ENCODE measurements at regions not wholly inside any gene's neighbourhood (a gene's known extent, or its start where the extent isn't known, plus 50 kb on each side); places are given as distances from the start of the nearest gene placed in this dataset.

GRCh38 chr2:14520385-14520945 is 112.1 kb upstream of the LRATD1 start:
- no peak for DNase-seq (ENCODE audit: low read depth)
- H3K4me3 ChIP-seq (ENCODE audit: control insufficient read depth, low read depth, low read length) = no peak overlapping the region
- no peak for TF ChIP-seq CTCF (conservative IDR thresholded peaks at IDR 0.05; ENCODE audit: control insufficient read depth, insufficient read depth, low read depth, low read length)

DNA sequence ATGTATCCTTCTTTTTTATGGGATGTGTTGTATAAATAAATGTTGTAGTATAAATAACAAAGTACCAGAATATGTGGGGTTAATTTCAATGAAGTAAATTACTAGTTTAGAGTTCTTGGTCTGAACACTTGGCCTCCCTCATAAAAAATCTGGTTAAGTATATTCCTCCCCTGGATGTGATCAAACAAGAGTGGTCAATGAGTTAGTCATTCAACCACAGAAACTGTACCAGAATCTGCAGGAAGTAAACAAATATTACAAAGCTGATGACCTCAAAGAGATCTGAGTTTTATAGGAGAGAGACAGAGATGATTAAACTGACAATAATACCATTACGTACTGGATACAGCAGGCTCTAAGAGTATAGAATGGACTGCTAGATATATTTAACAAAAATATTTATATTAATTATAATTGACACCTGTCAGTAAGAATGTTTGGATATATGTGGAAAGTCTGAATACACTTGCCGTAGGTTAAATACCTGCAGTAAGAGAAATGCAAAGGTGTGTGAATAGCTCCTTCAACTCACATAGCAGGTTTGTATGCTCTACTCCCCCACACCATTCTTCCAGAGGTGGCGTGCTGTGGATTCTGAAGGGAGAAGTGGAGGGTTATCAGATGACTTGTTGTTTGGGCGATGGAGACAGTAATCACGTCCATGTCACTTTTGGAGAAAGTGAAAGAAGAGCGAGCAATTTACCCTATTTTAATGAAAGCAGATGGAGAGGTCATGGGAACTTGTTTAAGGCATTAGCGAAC is 108.3 kb upstream of the LRATD1 start:
- H3K4me3 ChIP-seq (ENCODE audit: control insufficient read depth, low read depth, low read length) = no peak overlapping the region
- no peak for TF ChIP-seq CTCF (conservative IDR thresholded peaks at IDR 0.05; ENCODE audit: control insufficient read depth, insufficient read depth, low read depth, low read length)
- peak; percentile 90 for DNase-seq (ENCODE audit: low read depth)

DNA sequence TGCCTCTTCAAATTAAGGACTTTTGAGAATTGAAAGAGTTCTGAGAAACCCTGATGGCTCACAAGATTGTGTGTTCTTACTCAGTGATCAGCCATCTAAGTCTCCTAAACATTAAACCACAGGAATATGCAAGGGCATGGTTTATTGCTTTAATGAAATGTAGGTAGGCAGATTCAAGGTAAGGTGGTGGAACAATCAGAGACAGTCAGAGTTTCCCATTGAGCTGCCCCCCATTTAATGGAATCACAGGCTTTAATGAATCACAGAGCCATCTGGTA is 107.8 kb upstream of the LRATD1 start:
- no peak overlapping the region for H3K4me3 ChIP-seq (ENCODE audit: control insufficient read depth, low read depth, low read length)
- peak; percentile 39 for DNase-seq (ENCODE audit: low read depth)
- TF ChIP-seq CTCF (conservative IDR thresholded peaks at IDR 0.05; ENCODE audit: control insufficient read depth, insufficient read depth, low read depth, low read length) = no peak

GRCh38 chr2:14530506-14530905 is 102.0 kb upstream of the LRATD1 start:
- DNase-seq (ENCODE audit: low read depth) = peak; percentile 67
- TF ChIP-seq CTCF (conservative IDR thresholded peaks at IDR 0.05; ENCODE audit: control insufficient read depth, insufficient read depth, low read depth, low read length) = no peak
- H3K4me3 ChIP-seq (ENCODE audit: control insufficient read depth, low read depth, low read length) = no peak overlapping the region

DNA sequence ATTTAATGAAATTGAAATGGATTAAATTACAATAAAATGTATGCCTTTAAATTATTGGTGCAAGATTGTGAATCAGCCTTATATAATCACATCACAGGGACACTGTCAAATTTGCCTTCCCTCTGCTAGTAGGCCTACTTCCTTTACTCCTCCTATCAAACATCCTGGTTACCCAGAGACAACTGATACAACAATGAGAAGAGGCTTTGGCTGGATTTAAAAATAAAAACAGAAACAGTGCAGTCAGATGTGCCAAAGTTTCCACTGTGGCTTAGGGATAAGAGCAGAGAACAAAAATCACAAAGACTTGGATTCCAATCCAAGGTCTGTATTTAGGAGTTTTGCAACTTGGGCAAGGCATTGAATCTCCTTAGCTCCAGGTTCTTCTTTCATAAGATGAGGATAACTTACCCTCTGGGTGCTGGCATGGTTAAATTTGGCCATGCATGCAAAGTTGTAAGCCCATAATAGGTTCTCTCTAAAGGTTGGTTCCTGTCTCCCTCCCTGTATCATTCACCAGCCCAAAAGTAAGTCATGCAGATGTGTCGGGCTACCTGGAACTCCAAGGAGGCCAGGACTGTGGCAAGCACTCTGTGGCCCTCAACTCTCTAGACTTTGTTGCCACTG is 99.3 kb upstream of the LRATD1 start:
- H3K4me3 ChIP-seq (ENCODE audit: control insufficient read depth, low read depth, low read length) = no peak overlapping the region
- DNase-seq (ENCODE audit: low read depth) = no peak
- no peak for TF ChIP-seq CTCF (conservative IDR thresholded peaks at IDR 0.05; ENCODE audit: control insufficient read depth, insufficient read depth, low read depth, low read length)

GRCh38 chr2:14535156-14535555 is 97.4 kb upstream of the LRATD1 start:
- no peak for TF ChIP-seq CTCF (conservative IDR thresholded peaks at IDR 0.05; ENCODE audit: control insufficient read depth, insufficient read depth, low read depth, low read length)
- no peak overlapping the region for H3K4me3 ChIP-seq (ENCODE audit: control insufficient read depth, low read depth, low read length)
- no peak for DNase-seq (ENCODE audit: low read depth)

All from fibroblast of mammary gland (primary cell).